GM21447 (cell line): ENCODE measurements at regions not wholly inside any gene's neighbourhood (a gene's known extent, or its start where the extent isn't known, plus 50 kb on each side); places are given as distances from the start of the nearest gene placed in this dataset.

Source experiments
- ATAC-seq: cut with Tn5 transposase; IDR thresholded peaks from one replicate; pipeline ENCODE4 v1.9.1; 2021; ENCODE audit not compliant: unreplicated experiment

GRCh38 chr5:6274846-6275543 lies 103.4 kb downstream of the MED10 start:
- ATAC-seq = peak; percentile 33

GRCh38 chr5:6273749-6274148 lies 104.6 kb downstream of the MED10 start:
- no peak for ATAC-seq

- peak; percentile 77 for ATAC-seq
Measured at GRCh38 chr5:6273090-6273735, 105.1 kb downstream of the MED10 start.

GRCh38 chr5:6269925-6270324 lies 108.4 kb downstream of the MED10 start:
- ATAC-seq = no peak

GRCh38 chr5:6266671-6267197 lies 111.6 kb downstream of the MED10 start:
- no peak for ATAC-seq

- ATAC-seq = no peak
Measured at GRCh38 chr5:6264394-6264793, 114.0 kb downstream of the MED10 start.

- ATAC-seq = no peak
Measured at GRCh38 chr5:6262651-6263363, 115.5 kb downstream of the MED10 start.

GRCh38 chr5:6261668-6262067 lies 116.7 kb downstream of the MED10 start:
- ATAC-seq = no peak

GRCh38 chr5:6261256-6261655 lies 117.1 kb downstream of the MED10 start:
- ATAC-seq = no peak

GRCh38 chr5:6260846-6261245 lies 117.5 kb downstream of the MED10 start:
- ATAC-seq = no peak

GRCh38 chr5:6256901-6257300 lies 121.4 kb downstream of the MED10 start:
- no peak for ATAC-seq

GRCh38 chr5:6255956-6256355 lies 122.4 kb downstream of the MED10 start:
- ATAC-seq = no peak

- ATAC-seq = no peak
Measured at GRCh38 chr5:6253846-6254245, 124.5 kb downstream of the MED10 start.

- ATAC-seq = no peak
Measured at GRCh38 chr5:6253281-6253680, 125.1 kb downstream of the MED10 start.

GRCh38 chr5:6252581-6252980 lies 125.8 kb downstream of the MED10 start:
- no peak for ATAC-seq

GRCh38 chr5:6251565-6252102 lies 126.7 kb downstream of the MED10 start:
- no peak for ATAC-seq

GRCh38 chr5:6250121-6250520 lies 128.2 kb downstream of the MED10 start:
- no peak for ATAC-seq

- ATAC-seq = no peak
Measured at GRCh38 chr5:6248132-6248531, 130.2 kb downstream of the MED10 start.

- no peak for ATAC-seq
Measured at GRCh38 chr5:6246820-6247437, 131.4 kb downstream of the MED10 start.

GRCh38 chr5:6244339-6244714 lies 134.0 kb downstream of the MED10 start:
- no peak for ATAC-seq

GRCh38 chr5:6243706-6244338 lies 134.5 kb downstream of the MED10 start:
- no peak for ATAC-seq
